Activated B cell treated with CpG ODN at 0.5 μM for 24 hours (primary cell): ENCODE measurements at regions not wholly inside any gene's neighbourhood (a gene's known extent, or its start where the extent isn't known, plus 50 kb on each side); places are given as distances from the start of the nearest gene placed in this dataset.

ENCODE experiments used
- ATAC-seq: fragments of 200-7000 bp; cut with Tn5 transposase; one replicate; pipeline ENCODE4 v1.10.0; 2021; ENCODE audit warnings: low read depth, mild to moderate bottlenecking, moderate library complexity
- CTCF ChIA-PET: fragments of 350-600 bp; sonication (Branson Sonifier 250); formaldehyde crosslinking; loops from one replicate; lab custom pipeline; 2021; ENCODE audit warnings: antibody characterized with exemption; lab: Charles Lee
- POLR2A ChIA-PET: fragments of 350-600 bp; sonication (Branson Sonifier 250); formaldehyde crosslinking; loops from one replicate; lab custom pipeline; 2021; ENCODE audit warnings: antibody characterized with exemption; lab: Charles Lee
- DNase-seq: peaks from one replicate; pipeline ENCODE4 v3.0.0; 2022
- H3K27ac Mint-ChIP-seq: one replicate; pipeline ENCODE4 v1.8.0; 2020; ENCODE audit warnings: mixed read lengths
- H3K27me3 Mint-ChIP-seq: one replicate; pipeline ENCODE4 v1.8.0; 2021; ENCODE audit warnings: mixed read lengths
- H3K36me3 Mint-ChIP-seq: one replicate; pipeline ENCODE4 v1.8.0; 2021; ENCODE audit warnings: low read depth, mixed read lengths
- H3K4me1 Mint-ChIP-seq: one replicate; pipeline ENCODE4 v1.8.0; 2021; ENCODE audit warnings: mixed read lengths
- H3K4me3 Mint-ChIP-seq: one replicate; pipeline ENCODE4 v1.8.0; 2020; ENCODE audit warnings: mild to moderate bottlenecking, mixed read lengths
- H3K9me3 Mint-ChIP-seq: one replicate; pipeline ENCODE4 v1.8.0; 2020; ENCODE audit warnings: mixed read lengths
- CTCF ChIP-seq: fragments of 200-600 bp; IDR thresholded peaks from one replicate; pipeline ENCODE4 v1.8.0; 2022; ENCODE audit warnings: antibody characterized with exemption, mild to moderate bottlenecking
- intact Hi-C: fragments of 100-400 bp; cut with micrococcal nuclease; formaldehyde crosslinking; loops from one replicate; pipeline ENCODE4 v1.15.1; 2024

- Mint-ChIP-seq H3K9me3 (peaks cover 9% of the 10 kb centered on the region), H3K4me1 (no peaks in the 10 kb centered on the region), H3K27me3 (no peaks in the 10 kb centered on the region), H3K4me3 (no peak overlapping the region), H3K27ac (no peak overlapping the region), H3K36me3 (peaks cover 4% of the 10 kb centered on the region)
- POLR2A ChIA-PET: no interaction called here
- DNase-seq: no peak
- CTCF ChIA-PET: no interaction called here
- no peak for ATAC-seq
- intact Hi-C loops: no loop called here
- TF ChIP-seq CTCF: no peak
These were observed 170.6 kb downstream of the ZC4H2 start for GRCh38 chrX:64805683-64806082.

GRCh38 chrX:64792598-64793337 lies 183.5 kb downstream of the ZC4H2 start:
- no peaks in the 10 kb centered on the region for H3K36me3 Mint-ChIP-seq
- no peaks in the 10 kb centered on the region for H3K4me1 Mint-ChIP-seq
- H3K9me3 Mint-ChIP-seq: no peaks in the 10 kb centered on the region
- intact Hi-C loops: no loop called here
- no peak overlapping the region for H3K27ac Mint-ChIP-seq
- CTCF ChIA-PET: no interaction called here
- no peaks in the 10 kb centered on the region for H3K27me3 Mint-ChIP-seq
- no peak overlapping the region for H3K4me3 Mint-ChIP-seq
- no peak for TF ChIP-seq CTCF
- DNase-seq: no peak
- POLR2A ChIA-PET: no interaction called here
- no peak for ATAC-seq

GRCh38 chrX:64782923-64783322 lies 193.3 kb downstream of the ZC4H2 start:
- Mint-ChIP-seq H3K27ac (no peak overlapping the region), H3K27me3 (no peaks in the 10 kb centered on the region), H3K4me3 (no peak overlapping the region), H3K4me1 (no peaks in the 10 kb centered on the region), H3K9me3 (peaks cover 3% of the 10 kb centered on the region), H3K36me3 (no peaks in the 10 kb centered on the region)
- intact Hi-C loops: no loop called here
- no peak for DNase-seq
- no peak for TF ChIP-seq CTCF
- ChIA-PET POLR2A (no interaction called here), CTCF (no interaction called here)
- no peak for ATAC-seq

- Mint-ChIP-seq H3K4me1 (peaks cover 6% of the 10 kb centered on the region), H3K27ac (no peak overlapping the region), H3K27me3 (no peaks in the 10 kb centered on the region), H3K4me3 (no peak overlapping the region), H3K36me3 (no peaks in the 10 kb centered on the region), H3K9me3 (peaks cover 5% of the 10 kb centered on the region)
- no peak for TF ChIP-seq CTCF
- ChIA-PET CTCF (no interaction called here), POLR2A (no interaction called here)
- intact Hi-C loops: no loop called here
- no peak for DNase-seq
- ATAC-seq: no peak
These were observed 218.2 kb downstream of the ZC4H2 start for GRCh38 chrX:64758047-64758446.

- no peaks in the 10 kb centered on the region for H3K4me1 Mint-ChIP-seq
- ATAC-seq: no peak
These were observed 236.4 kb downstream of the ZC4H2 start for GRCh38 chrX:64739792-64740378.

More at GRCh38 chrX:64739792-64740378, 236.4 kb downstream of the ZC4H2 start:
- Mint-ChIP-seq H3K27ac (no peak overlapping the region), H3K27me3 (no peaks in the 10 kb centered on the region), H3K9me3 (peaks cover 2% of the 10 kb centered on the region), H3K4me3 (no peak overlapping the region), H3K36me3 (no peaks in the 10 kb centered on the region)
- intact Hi-C loops: no loop called here
- ChIA-PET CTCF (no interaction called here), POLR2A (no interaction called here)
- DNase-seq: no peak
- TF ChIP-seq CTCF: no peak
